H1 (cell line): ENCODE measurements at regions not wholly inside any gene's neighbourhood (a gene's known extent, or its start where the extent isn't known, plus 50 kb on each side); places are given as distances from the start of the nearest gene placed in this dataset.

Experiments
- CTCF ChIA-PET: fragments of 300-600 bp; sonication (Branson Sonifier 250); formaldehyde crosslinking; loops from one replicate; lab custom pipeline; 2021; ENCODE audit not compliant: partially characterized antibody; lab: Charles Lee
- POLR2A ChIA-PET: fragments of 300-600 bp; sonication (Branson Sonifier 250); formaldehyde crosslinking; loops from one replicate; lab custom pipeline; 2021; ENCODE audit warnings: inconsistent platforms; ENCODE audit not compliant: partially characterized antibody; lab: Charles Lee
- DNase-seq, 2 experiments: peaks; one replicate each; pipeline versions ENCODE4 v3.0.0 to v3.0.0-alpha.2; 2010 to 2022; ENCODE audit warnings: low spot score in 2 of 2, low read depth in 1 of 2, mixed read lengths in 1 of 2
- FAIRE-seq: peaks from 2 replicates; lab custom pipeline; 2011; peaks lifted over from hg19 to GRCh38; lab: Jason Lieb, UNC
- H2AFZ ChIP-seq: 2 replicates; pipeline ENCODE4 v1.8.1; 2012; ENCODE audit warnings: low read length, inconsistent platforms
- H2AK5ac ChIP-seq: 2 replicates; pipeline ENCODE4 v1.6.1; 2013; ENCODE audit warnings: low read depth, low read length
- H2BK120ac ChIP-seq: replicated peaks from 2 replicates; pipeline ENCODE3; 2013; ENCODE audit warnings: low read depth, low read length, inconsistent platforms
- H2BK12ac ChIP-seq: 2 replicates; pipeline ENCODE4 v1.6.1; 2013; ENCODE audit warnings: low read depth, low read length
- H2BK15ac ChIP-seq: 2 replicates; pipeline ENCODE4 v1.6.1; 2013; ENCODE audit warnings: low read length
- H2BK20ac ChIP-seq: 2 replicates; pipeline ENCODE4 v1.6.1; 2013; ENCODE audit warnings: low read length
- H2BK5ac ChIP-seq: 2 replicates; pipeline ENCODE4 v1.6.1; 2013; ENCODE audit warnings: low read depth, low read length
- H3K14ac ChIP-seq: 2 replicates; pipeline ENCODE4 v1.6.1; 2013; ENCODE audit warnings: inconsistent platforms; ENCODE audit not compliant: insufficient read length
- H3K18ac ChIP-seq: 2 replicates; pipeline ENCODE4 v1.6.1; 2013; ENCODE audit warnings: low read length; ENCODE audit errors: extremely low read depth
- H3K23ac ChIP-seq: 2 replicates; pipeline ENCODE4 v1.6.1; 2013; ENCODE audit warnings: inconsistent platforms; ENCODE audit not compliant: insufficient read length
- H3K23me2 ChIP-seq: 2 replicates; pipeline ENCODE4 v1.6.1; 2013; ENCODE audit warnings: low read depth, low read length
- H3K27ac ChIP-seq: 2 replicates; pipeline ENCODE4 v1.6.1; 2011; ENCODE audit warnings: low read depth, low read length, inconsistent platforms
- H3K27me3 ChIP-seq, 4 experiments: replicated peaks in 1 of 4; 1 replicate in 1 of 4; 2 replicates in 3 of 4; pipeline versions ENCODE4 v1.6.1 to v1.8.1; 2011 to 2013; ENCODE audit warnings: low read length in 3 of 4, mild to moderate bottlenecking in 3 of 4, inconsistent platforms in 2 of 4, mixed read lengths in 2 of 4, moderate library complexity in 1 of 4; ENCODE audit not compliant: control insufficient read depth in 3 of 4, insufficient read depth in 3 of 4; ENCODE audit errors: extremely low read depth in 1 of 4
- H3K36me3 ChIP-seq, 4 experiments: 2 replicates each; pipeline versions ENCODE4 v1.6.1 to v1.8.1; 2011 to 2013; ENCODE audit warnings: mild to moderate bottlenecking in 4 of 4, low read length in 3 of 4, moderate library complexity in 2 of 4, control low read depth in 1 of 4, inconsistent platforms in 1 of 4; ENCODE audit not compliant: insufficient read depth in 4 of 4, control insufficient read depth in 2 of 4
- H3K4ac ChIP-seq: replicated peaks from 2 replicates; pipeline ENCODE3; 2013; ENCODE audit warnings: low read length, low read depth, mixed read lengths, inconsistent platforms; ENCODE audit not compliant: insufficient read length
- H3K4me1 ChIP-seq, 4 experiments: replicated peaks in 1 of 4; 1 replicate in 1 of 4; 2 replicates in 3 of 4; pipeline versions ENCODE4 v1.6.1 to v1.8.1; 2011 to 2013; ENCODE audit warnings: low read length in 3 of 4, inconsistent platforms in 2 of 4, mixed read lengths in 1 of 4; ENCODE audit not compliant: insufficient read depth in 4 of 4, control insufficient read depth in 3 of 4
- H3K4me2 ChIP-seq, 2 experiments: 2 replicates each; pipeline versions ENCODE4 v1.6.1 to v1.8.1; 2011 to 2013; ENCODE audit warnings: low read depth in 2 of 2, low read length in 2 of 2, control low read depth in 1 of 2, inconsistent platforms in 1 of 2, mild to moderate bottlenecking in 1 of 2; ENCODE audit not compliant: insufficient read depth in 1 of 2
- H3K4me3 ChIP-seq, 4 experiments: fragments of 200-600, 300-600 bp in 1 of 4; sonication (generic), shearing (Covaris generic), sonication (Bioruptor Twin) in 1 of 4; 2 replicates each; pipeline versions ENCODE4 v1.5.1 to v1.8.1; 2011 to 2016; ENCODE audit warnings: low read length in 4 of 4, low read depth in 3 of 4, control low read depth in 2 of 4, inconsistent platforms in 2 of 4, mild to moderate bottlenecking in 2 of 4, mixed read lengths in 1 of 4, moderate library complexity in 1 of 4; ENCODE audit not compliant: insufficient read depth in 2 of 4; ENCODE audit errors: extremely low read depth in 1 of 4
- H3K56ac ChIP-seq: replicated peaks from 2 replicates; pipeline ENCODE3; 2013; ENCODE audit warnings: low read depth, mild to moderate bottlenecking, mixed read lengths, low read length, inconsistent platforms; ENCODE audit not compliant: insufficient read length
- H3K79me1 ChIP-seq: 2 replicates; pipeline ENCODE4 v1.6.1; 2013; ENCODE audit warnings: low read depth, low read length, control low read depth
- H3K79me2 ChIP-seq, 2 experiments: 2 replicates each; pipeline versions ENCODE4 v1.6.1 to v1.8.1; 2012 to 2013; ENCODE audit warnings: low read length in 2 of 2, mild to moderate bottlenecking in 2 of 2, inconsistent platforms in 1 of 2; ENCODE audit not compliant: insufficient read depth in 2 of 2, control insufficient read depth in 1 of 2
- H3K9ac ChIP-seq, 4 experiments: replicated peaks in 1 of 4; 1 replicate in 1 of 4; 2 replicates in 3 of 4; pipeline versions ENCODE4 v1.6.1 to v1.8.1; 2011 to 2013; ENCODE audit warnings: low read depth in 3 of 4, low read length in 3 of 4, control low read depth in 2 of 4, mild to moderate bottlenecking in 2 of 4, moderate library complexity in 2 of 4, inconsistent platforms in 1 of 4; ENCODE audit errors: extremely low read depth in 1 of 4
- H3K9me3 ChIP-seq, 2 experiments: 2 replicates each; pipeline versions ENCODE4 v1.6.1 to v1.8.1; 2012 to 2013; ENCODE audit warnings: mild to moderate bottlenecking in 2 of 2, moderate library complexity in 2 of 2, control low read depth in 1 of 2, inconsistent platforms in 1 of 2, low read depth in 1 of 2, low read length in 1 of 2, mixed read lengths in 1 of 2; ENCODE audit not compliant: insufficient read depth in 2 of 2
- H4K20me1 ChIP-seq, 2 experiments: replicated peaks in 1 of 2; 2 replicates each; pipeline versions ENCODE3 to v1.8.1; 2011 to 2013; ENCODE audit warnings: inconsistent platforms in 2 of 2, low read length in 2 of 2, mild to moderate bottlenecking in 1 of 2; ENCODE audit not compliant: insufficient read depth in 2 of 2, control insufficient read depth in 1 of 2
- H4K5ac ChIP-seq: 2 replicates; pipeline ENCODE4 v1.6.1; 2013; ENCODE audit warnings: low read length, low read depth, mixed read lengths, inconsistent platforms; ENCODE audit not compliant: insufficient read length
- H4K8ac ChIP-seq: 2 replicates; pipeline ENCODE4 v1.8.0; 2013; ENCODE audit warnings: mild to moderate bottlenecking, moderate library complexity, low read length, inconsistent platforms; ENCODE audit not compliant: insufficient read depth; ENCODE audit errors: extremely low read depth
- H4K91ac ChIP-seq: replicated peaks from 2 replicates; pipeline ENCODE3; 2013; ENCODE audit warnings: low read length, mixed read lengths, inconsistent platforms; ENCODE audit not compliant: insufficient read length
- TCF12 ChIP-seq: IDR thresholded peaks from 2 replicates; pipeline ENCODE4 v1.6.1; 2011; ENCODE audit warnings: low read depth, mild to moderate bottlenecking, low read length
- WGBS, 2 experiments: shearing (Covaris generic) in 1 of 2; methylation state at CpG; one replicate each; pipeline versions ENCODE4 v1.1.6 to v1.1.7; 2013 to 2015; ENCODE audit warnings: low lambda C conversion rate in 2 of 2, mixed read lengths in 2 of 2, inconsistent platforms in 1 of 2, low coverage in 1 of 2, missing lambda C conversion rate in 1 of 2; ENCODE audit not compliant: insufficient replicate concordance in 2 of 2, insufficient coverage in 1 of 2, insufficient read length in 1 of 2; ENCODE audit errors: extremely low coverage in 1 of 2, missing lambda C conversion rate in 1 of 2; 5-methylcytosine and 5-hydroxymethylcytosine counted together
- TF ChIP-seq, protein P1 (sequence below): IDR thresholded peaks from 2 replicates; pipeline ENCODE4 v1.6.1; 2011; ENCODE audit warnings: low read depth, mild to moderate bottlenecking, low read length; ENCODE audit not compliant: insufficient read depth

DNA sequence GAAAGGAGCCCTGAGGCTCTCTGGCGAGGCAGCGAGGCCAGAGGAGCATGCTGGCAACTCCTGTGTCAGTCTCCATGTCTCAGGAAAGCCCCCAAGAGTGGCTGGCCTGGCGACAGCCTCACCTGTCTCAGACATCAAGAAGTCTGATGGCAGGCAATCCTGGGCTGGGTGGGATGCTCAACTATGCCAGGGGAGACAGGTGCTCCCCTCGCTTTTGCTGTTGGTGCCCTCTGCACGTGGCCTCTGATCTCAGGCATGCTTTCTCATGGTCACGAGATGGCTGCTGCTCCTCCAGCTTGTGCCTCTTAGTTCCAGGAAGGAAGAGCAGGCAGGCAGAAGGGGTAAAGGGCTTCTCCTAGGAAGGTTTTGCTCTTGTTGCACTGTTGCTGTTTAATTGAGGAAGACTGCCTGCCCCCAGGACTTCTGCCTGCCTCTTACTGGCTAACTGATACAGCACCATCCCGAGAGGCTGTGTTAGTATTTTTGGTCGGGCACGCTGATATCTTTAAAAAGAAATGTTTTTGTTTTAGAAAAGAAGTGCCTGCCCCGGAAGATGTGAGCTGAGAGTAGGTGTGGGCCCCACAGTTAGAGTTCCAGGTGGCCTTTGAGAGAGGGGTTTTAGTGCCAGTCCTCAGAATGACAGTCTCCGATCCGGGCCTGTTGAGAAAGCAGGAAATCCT is 344.8 kb upstream of the HS6ST1 start:
- H3K9ac ChIP-seq, result no peak overlapping the region
- H2AFZ ChIP-seq, result no peak overlapping the region
- CTCF ChIA-PET, result interaction anchor here (0.6 to 0.8 kb wide), 2 partner anchors 34 to 122 kb away, joined by 3 read pairs; no protein-coding TSS in a partner anchor
- no peak overlapping the region for H3K23ac ChIP-seq
- no peak for DNase-seq
- H2BK120ac ChIP-seq, result peak overlapping the region; percentile 89
- no peaks in the 10 kb centered on the region for H3K79me2 ChIP-seq
- no peaks in the 10 kb centered on the region for H3K9me3 ChIP-seq
- FAIRE-seq, result no peak
- POLR2A ChIA-PET, result interaction anchor here (1.6 to 2.0 kb wide), 2 partner anchors 18 to 19 kb away, joined by 4 to 5 read pairs; no protein-coding TSS in a partner anchor
- no peak overlapping the region for H4K91ac ChIP-seq
- H2BK12ac ChIP-seq, result peak overlapping the region; percentile 62; the same call in 1 of the 2 replicates
- no peaks in the 10 kb centered on the region; a peak in 1 of 8 replicates for H3K36me3 ChIP-seq
- no peak overlapping the region; the same call in 1 of the 2 replicates for H3K27ac ChIP-seq
- H3K79me1 ChIP-seq, result no peaks in the 10 kb centered on the region
- H3K27me3 ChIP-seq, result no peaks in the 10 kb centered on the region; a peak in 1 of 7 replicates
- no peaks in the 10 kb centered on the region; the same call in 1 of the 2 replicates for H3K23me2 ChIP-seq
- H3K4me3 ChIP-seq, result no peak overlapping the region
- H2BK20ac ChIP-seq, result peak overlapping the region; percentile 74
- no peak overlapping the region; the same call in 1 of the 2 replicates for H4K8ac ChIP-seq
- H4K20me1 ChIP-seq, result no peaks in the 10 kb centered on the region
- no peak overlapping the region for H3K4me2 ChIP-seq
- peaks cover 0 to 5% (median 0%) of the 10 kb centered on the region in 4 experiments; a peak in 4 of 7 replicates for H3K4me1 ChIP-seq
- no peak overlapping the region for H2BK5ac ChIP-seq
- no peak overlapping the region for H4K5ac ChIP-seq
- H3K56ac ChIP-seq, result no peak overlapping the region
- peak overlapping the region; percentile 11 for H3K4ac ChIP-seq
- H3K14ac ChIP-seq, result no peak overlapping the region
- TF ChIP-seq TCF12, result no peak
- TF ChIP-seq, protein P1, sequence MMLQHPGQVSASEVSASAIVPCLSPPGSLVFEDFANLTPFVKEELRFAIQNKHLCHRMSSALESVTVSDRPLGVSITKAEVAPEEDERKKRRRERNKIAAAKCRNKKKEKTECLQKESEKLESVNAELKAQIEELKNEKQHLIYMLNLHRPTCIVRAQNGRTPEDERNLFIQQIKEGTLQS, result no peak
- H2BK15ac ChIP-seq, result peak overlapping the region; percentile 61; the same call in 1 of the 2 replicates
- H2AK5ac ChIP-seq, result no peak overlapping the region
- 94% methylated on average over 11 of the region's 12 CpGs; no CpG with 5 or more reads in 1 of the 2 experiments for WGBS, 2 experiments
- H3K18ac ChIP-seq, result peak overlapping the region; percentile 38; the same call in 1 of the 2 replicates
